HFF-Myc (cell line): ENCODE measurements at regions not wholly inside any gene's neighbourhood (a gene's known extent, or its start where the extent isn't known, plus 50 kb on each side); places are given as distances from the start of the nearest gene placed in this dataset.
"Not testable (repeated sequence)": the region's sequence is repeated elsewhere in the genome, so short reads cannot be mapped to it uniquely, and the experiment has no call there.

Source experiments
- DNase-seq: peaks from one replicate; pipeline ENCODE4 v3.0.0-alpha.2; 2011; ENCODE audit warnings: low read depth; ENCODE audit errors: extremely low read depth
- H3K4me3 ChIP-seq: replicated peaks from 2 replicates; pipeline ENCODE4 v1.5.1; 2011; ENCODE audit warnings: low read depth, mild to moderate bottlenecking, control low read depth, low read length
- CTCF ChIP-seq: IDR thresholded peaks from 2 replicates; pipeline ENCODE4 v1.5.1; 2012; ENCODE audit warnings: mild to moderate bottlenecking, low read depth, low read length, control low read depth; ENCODE audit errors: missing control alignments

- H3K4me3 ChIP-seq, result no peak overlapping the region
- DNase-seq, result no peak
- TF ChIP-seq CTCF, result no peak
Observed at GRCh38 chr2:109677835-109678580, 63.8 kb downstream of the SOWAHC start.

GRCh38 chr2:109678724-109679201 is 64.6 kb downstream of the SOWAHC start:
- not testable (repeated sequence) for DNase-seq, H3K4me3 ChIP-seq

- DNase-seq, result no peak
- no peak overlapping the region for H3K4me3 ChIP-seq
- TF ChIP-seq CTCF, result no peak
Observed at GRCh38 chr2:109679225-109679624, 65.1 kb downstream of the SOWAHC start.

GRCh38 chr2:109679626-109680025 is 65.5 kb downstream of the SOWAHC start:
- no peak for TF ChIP-seq CTCF
- DNase-seq, result no peak

GRCh38 chr2:109680523-109681297 is 66.5 kb downstream of the SOWAHC start:
- H3K4me3 ChIP-seq, result no peak overlapping the region
- TF ChIP-seq CTCF, result no peak
- no peak for DNase-seq

More at GRCh38 chr2:109679626-109680025, 65.5 kb downstream of the SOWAHC start:
- H3K4me3 ChIP-seq, result no peak overlapping the region

- no peak for DNase-seq
- TF ChIP-seq CTCF, result no peak
- H3K4me3 ChIP-seq, result no peak overlapping the region
Observed at GRCh38 chr2:109681633-109682380, 67.6 kb downstream of the SOWAHC start.

GRCh38 chr2:109683452-109683851 is 69.3 kb downstream of the SOWAHC start:
- no peak for DNase-seq
- H3K4me3 ChIP-seq, result no peak overlapping the region
- TF ChIP-seq CTCF, result no peak
